Upper lobe of left lung (tissue), 4 donors: ENCODE measurements at regions not wholly inside any gene's neighbourhood (a gene's known extent, or its start where the extent isn't known, plus 50 kb on each side); places are given as distances from the start of the nearest gene placed in this dataset.

Source experiments
- CTCF ChIP-seq, 6 experiments: fragments of 450-650 bp in 4 of 6; fragments of 200-600 bp in 2 of 6; sonication (generic) in 2 of 6; IDR thresholded peaks; one replicate each; pipeline ENCODE4 v1.5.1; 2016 to 2019; ENCODE audit warnings: antibody characterized with exemption in 6 of 6
- EP300 ChIP-seq, 4 donors: sonication (generic); formaldehyde crosslinking; IDR thresholded peaks; one replicate each; pipeline ENCODE4 v1.5.1; 2017; ENCODE audit warnings: antibody characterized with exemption in 4 of 4, control low read depth in 2 of 4
- POLR2A ChIP-seq, 4 donors: fragments of 450-650 bp; IDR thresholded peaks; one replicate each; pipeline ENCODE4 v1.5.1; 2016 to 2017; ENCODE audit warnings: antibody characterized with exemption in 4 of 4, mild to moderate bottlenecking in 2 of 4
- POLR2AphosphoS5 ChIP-seq, 2 donors: sonication (generic); formaldehyde crosslinking; IDR thresholded peaks; one replicate each; pipeline ENCODE4 v1.5.1; 2017; ENCODE audit warnings: antibody characterized with exemption in 2 of 2

- TF ChIP-seq CTCF (IDR thresholded peaks at IDR 0.05), result no peak
- TF ChIP-seq POLR2AphosphoS5 (IDR thresholded peaks at IDR 0.05), result no peak
- TF ChIP-seq POLR2A (IDR thresholded peaks at IDR 0.05), result no peak
- TF ChIP-seq EP300 (IDR thresholded peaks at IDR 0.05), result no peak
These were observed 187.8 kb upstream of the HMGA2 start for GRCh38 chr12:65636436-65636835.
